ENCODE measurements at regions not wholly inside any gene's neighbourhood (a gene's known extent, or its start where the extent isn't known, plus 50 kb on each side); places are given as distances from the start of the nearest gene placed in this dataset.

DNA sequence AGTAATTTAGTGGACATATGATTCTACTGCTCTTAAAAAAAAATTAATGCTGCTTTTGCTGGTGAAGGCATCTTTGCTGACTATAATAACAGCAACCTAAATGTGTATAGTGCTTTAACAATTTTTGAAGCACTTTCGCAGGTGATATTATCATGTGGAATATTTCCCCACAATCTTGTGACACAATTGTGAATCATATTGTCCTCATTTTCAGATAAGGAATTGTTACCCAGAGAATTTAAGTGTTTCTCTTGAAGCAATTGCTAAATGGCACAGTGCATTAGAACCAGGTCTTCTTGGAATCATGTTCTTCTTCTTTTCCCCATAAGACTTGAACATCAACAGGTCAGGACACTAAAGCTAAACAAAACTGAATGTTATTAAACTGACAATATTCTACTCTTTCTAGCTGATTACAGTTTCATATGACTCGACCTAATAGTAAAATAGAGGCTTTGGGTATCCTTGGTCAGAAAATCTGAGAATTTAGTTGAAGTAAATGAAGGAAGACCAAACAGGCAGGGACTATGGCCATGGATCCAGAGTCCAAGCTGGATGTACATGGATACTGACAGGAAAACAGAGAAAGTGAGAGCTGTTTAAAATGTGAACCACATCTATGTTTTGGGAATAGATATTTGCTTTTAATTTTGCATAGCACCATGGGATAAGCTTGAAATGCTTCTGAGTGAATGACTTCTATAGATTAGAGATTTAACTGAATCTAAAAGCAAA, 121.8 kb upstream of the SLC35B3 start:
- peaks cover 7% of the 10 kb centered on the region for H3K4me1 ChIP-seq (ENCODE audit: insufficient read depth, low read length, poor library complexity, severe bottlenecking)
- H3K36me3 ChIP-seq (ENCODE audit: insufficient read depth, low read length, poor library complexity, severe bottlenecking) = no peaks in the 10 kb centered on the region
- no peaks in the 10 kb centered on the region for H3K9me3 ChIP-seq (ENCODE audit: low read depth, low read length, poor library complexity, severe bottlenecking)
- no TSS peak for BruUV-seq (replicated peaks)
- H3K27me3 ChIP-seq (replicated peaks; ENCODE audit: insufficient read depth, low read depth, low read length, poor library complexity) = no peaks in the 10 kb centered on the region
- ChIA-PET CTCF (no interaction called here), POLR2A (ENCODE audit: low non-redundant PET) (interaction anchor here (1.0 kb wide), 1 partner anchor 70 kb away, joined by 3 read pairs; no protein-coding TSS in a partner anchor)
- no peak for DNase-seq (ENCODE audit: low spot score)
- intact Hi-C loops (cut with micrococcal nuclease; ENCODE audit: unreplicated experiment) = loop anchor here (10.0 kb wide), 1 partner anchor 78 kb away; no protein-coding TSS in a partner anchor
- H3K27ac ChIP-seq (ENCODE audit: low read depth, low read length, poor library complexity, severe bottlenecking) = no peak overlapping the region
- no peak overlapping the region for H3K4me3 ChIP-seq (ENCODE audit: low read depth, low read length, poor library complexity, severe bottlenecking)
- no peak for TF ChIP-seq EZH2 (IDR thresholded peaks at IDR 0.05; ENCODE audit: borderline replicate concordance, low read depth, low read length, poor library complexity, severe bottlenecking)
- TF ChIP-seq, protein P1, sequence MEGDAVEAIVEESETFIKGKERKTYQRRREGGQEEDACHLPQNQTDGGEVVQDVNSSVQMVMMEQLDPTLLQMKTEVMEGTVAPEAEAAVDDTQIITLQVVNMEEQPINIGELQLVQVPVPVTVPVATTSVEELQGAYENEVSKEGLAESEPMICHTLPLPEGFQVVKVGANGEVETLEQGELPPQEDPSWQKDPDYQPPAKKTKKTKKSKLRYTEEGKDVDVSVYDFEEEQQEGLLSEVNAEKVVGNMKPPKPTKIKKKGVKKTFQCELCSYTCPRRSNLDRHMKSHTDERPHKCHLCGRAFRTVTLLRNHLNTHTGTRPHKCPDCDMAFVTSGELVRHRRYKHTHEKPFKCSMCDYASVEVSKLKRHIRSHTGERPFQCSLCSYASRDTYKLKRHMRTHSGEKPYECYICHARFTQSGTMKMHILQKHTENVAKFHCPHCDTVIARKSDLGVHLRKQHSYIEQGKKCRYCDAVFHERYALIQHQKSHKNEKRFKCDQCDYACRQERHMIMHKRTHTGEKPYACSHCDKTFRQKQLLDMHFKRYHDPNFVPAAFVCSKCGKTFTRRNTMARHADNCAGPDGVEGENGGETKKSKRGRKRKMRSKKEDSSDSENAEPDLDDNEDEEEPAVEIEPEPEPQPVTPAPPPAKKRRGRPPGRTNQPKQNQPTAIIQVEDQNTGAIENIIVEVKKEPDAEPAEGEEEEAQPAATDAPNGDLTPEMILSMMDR (conservative IDR thresholded peaks at IDR 0.05; ENCODE audit: low read depth, low read length) = no peak

DNA sequence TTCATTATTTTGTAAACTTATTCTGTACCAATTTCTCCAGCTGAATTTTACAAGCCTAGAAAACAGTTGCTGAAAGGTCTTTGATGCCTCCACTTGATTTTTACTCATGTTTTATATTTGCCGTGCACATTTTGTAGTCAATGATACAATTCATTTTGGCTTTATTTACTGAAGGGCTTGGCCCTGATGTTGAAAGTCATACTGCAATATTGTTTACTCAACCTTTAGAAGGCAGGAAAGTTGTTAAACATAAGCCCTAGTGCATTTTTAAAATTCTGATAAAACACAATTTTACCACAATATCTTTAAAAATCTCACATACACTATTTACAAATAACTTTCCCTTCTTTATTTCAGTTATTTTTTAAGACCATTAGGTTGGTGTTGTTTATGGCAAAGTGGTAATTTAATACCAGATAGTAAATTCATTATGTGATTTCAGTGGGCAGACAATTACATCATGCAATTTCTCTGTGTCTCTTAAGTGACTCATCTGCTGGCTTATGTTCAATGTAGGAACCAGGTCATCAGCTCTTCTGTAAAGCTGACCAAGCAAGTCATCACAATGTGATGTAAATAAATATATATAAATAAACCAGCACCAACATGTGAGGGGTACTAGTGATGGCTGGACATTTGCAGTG, 121.1 kb upstream of the SLC35B3 start:
- H3K4me3 ChIP-seq (ENCODE audit: low read depth, low read length, poor library complexity, severe bottlenecking) = no peak overlapping the region
- H3K36me3 ChIP-seq (ENCODE audit: insufficient read depth, low read length, poor library complexity, severe bottlenecking) = no peaks in the 10 kb centered on the region
- ChIA-PET CTCF (no interaction called here), POLR2A (ENCODE audit: low non-redundant PET) (interaction anchor here (1.0 kb wide), 1 partner anchor 71 kb away, joined by 3 read pairs; no protein-coding TSS in a partner anchor)
- no peaks in the 10 kb centered on the region for H3K9me3 ChIP-seq (ENCODE audit: low read depth, low read length, poor library complexity, severe bottlenecking)
- intact Hi-C loops (cut with micrococcal nuclease; ENCODE audit: unreplicated experiment) = loop anchor here (10.0 kb wide), 1 partner anchor 78 kb away; no protein-coding TSS in a partner anchor
- no TSS peak for BruUV-seq (replicated peaks)
- DNase-seq (ENCODE audit: low spot score) = peak; percentile 60
- peaks cover 14% of the 10 kb centered on the region for H3K4me1 ChIP-seq (ENCODE audit: insufficient read depth, low read length, poor library complexity, severe bottlenecking)
- no peaks in the 10 kb centered on the region for H3K27me3 ChIP-seq (replicated peaks; ENCODE audit: insufficient read depth, low read depth, low read length, poor library complexity)
- no peak overlapping the region for H3K27ac ChIP-seq (ENCODE audit: low read depth, low read length, poor library complexity, severe bottlenecking)
- TF ChIP-seq EZH2 (IDR thresholded peaks at IDR 0.05; ENCODE audit: borderline replicate concordance, low read depth, low read length, poor library complexity, severe bottlenecking) = no peak
- TF ChIP-seq, protein P1 (conservative IDR thresholded peaks at IDR 0.05; ENCODE audit: low read depth, low read length) = no peak

DNA sequence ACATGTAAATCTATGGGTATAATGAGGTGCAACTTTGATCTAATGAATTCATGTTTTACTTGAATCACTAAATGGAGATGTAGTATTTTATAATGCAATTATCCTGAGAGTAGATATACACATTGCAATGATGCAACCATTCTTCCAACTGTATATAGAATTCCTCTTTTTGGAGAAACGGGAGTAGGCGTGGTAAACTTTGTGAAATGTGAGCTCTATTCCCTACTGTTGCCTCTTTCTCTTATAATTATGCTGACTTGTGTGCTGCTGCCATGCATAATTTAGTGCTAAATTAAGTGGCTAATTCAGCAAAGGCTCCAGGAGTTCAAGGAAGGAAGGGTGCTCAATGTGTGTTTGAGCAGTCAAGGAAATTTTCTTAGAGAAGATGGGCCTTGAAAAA, 116.6 kb upstream of the SLC35B3 start:
- H3K4me3 ChIP-seq (ENCODE audit: low read depth, low read length, poor library complexity, severe bottlenecking) = no peak overlapping the region
- TF ChIP-seq, protein P1 (conservative IDR thresholded peaks at IDR 0.05; ENCODE audit: low read depth, low read length) = no peak
- TF ChIP-seq EZH2 (IDR thresholded peaks at IDR 0.05; ENCODE audit: borderline replicate concordance, low read depth, low read length, poor library complexity, severe bottlenecking) = no peak
- H3K9me3 ChIP-seq (ENCODE audit: low read depth, low read length, poor library complexity, severe bottlenecking) = no peaks in the 10 kb centered on the region
- peak; percentile 68 for DNase-seq (ENCODE audit: low spot score)
- BruUV-seq (replicated peaks) = no TSS peak
- CTCF ChIA-PET = no interaction called here
- no peaks in the 10 kb centered on the region for H3K27me3 ChIP-seq (replicated peaks; ENCODE audit: insufficient read depth, low read depth, low read length, poor library complexity)
- POLR2A ChIA-PET (ENCODE audit: low non-redundant PET) = interaction anchor here (0.5 kb wide), 1 partner anchor 38 kb away, joined by 9 read pairs; no protein-coding TSS in a partner anchor
- H3K4me1 ChIP-seq (ENCODE audit: insufficient read depth, low read length, poor library complexity, severe bottlenecking) = peaks cover 54% of the 10 kb centered on the region
- H3K36me3 ChIP-seq (ENCODE audit: insufficient read depth, low read length, poor library complexity, severe bottlenecking) = no peaks in the 10 kb centered on the region
- no peak overlapping the region for H3K27ac ChIP-seq (ENCODE audit: low read depth, low read length, poor library complexity, severe bottlenecking)
- intact Hi-C loops (cut with micrococcal nuclease; ENCODE audit: unreplicated experiment) = loop anchor here (10.0 kb wide), 1 partner anchor 83 kb away; no protein-coding TSS in a partner anchor

Measured in A673 (cell line).